ENCODE measurements at regions not wholly inside any gene's neighbourhood (a gene's known extent, or its start where the extent isn't known, plus 50 kb on each side); places are given as distances from the start of the nearest gene placed in this dataset.

DNA sequence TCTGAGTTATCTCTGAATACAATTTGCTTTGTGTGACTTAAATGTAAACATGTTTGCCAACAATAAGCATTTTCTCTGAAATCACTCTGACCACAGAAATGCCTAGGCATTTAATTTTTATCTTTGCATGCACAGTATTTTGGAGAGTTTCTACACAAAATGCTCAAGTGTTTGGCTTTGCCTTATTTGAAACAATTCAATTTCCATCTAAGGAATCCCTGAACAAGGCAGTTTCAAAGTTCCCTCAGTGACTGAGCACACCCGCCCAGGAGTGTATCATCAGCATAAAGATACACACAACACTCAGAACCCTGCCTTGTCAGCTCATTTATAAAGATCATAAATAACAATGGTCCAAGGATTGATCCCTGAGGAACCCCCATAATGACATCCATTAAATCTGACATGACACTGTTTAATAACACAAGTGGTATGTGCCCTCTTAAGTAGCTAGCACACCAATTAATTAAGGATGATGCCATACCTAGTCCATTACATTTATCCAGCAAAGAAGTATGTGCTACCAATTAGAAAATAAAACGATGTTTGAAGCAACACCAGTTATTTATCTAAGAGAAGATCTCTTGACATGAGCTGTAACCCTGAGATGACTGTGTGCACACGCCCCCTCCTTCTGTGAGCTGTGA lies 585.8 kb downstream of the ADGRL2 start:
- no peaks in the 10 kb centered on the region for H3K36me3 Mint-ChIP-seq (ENCODE audit: insufficient read depth, unreplicated experiment)
- H3K27ac Mint-ChIP-seq (ENCODE audit: unreplicated experiment), result no peak overlapping the region
- peaks cover 4% of the 10 kb centered on the region for H3K9me3 Mint-ChIP-seq (ENCODE audit: low read depth, unreplicated experiment)
- H3K27me3 Mint-ChIP-seq (ENCODE audit: unreplicated experiment), result no peaks in the 10 kb centered on the region
- no TSS peak for BruUV-seq (replicated peaks)
- intact Hi-C loops (cut with micrococcal nuclease; ENCODE audit: unreplicated experiment), result no loop called here
- no peak for DNase-seq
- CTCF ChIA-PET, result interaction anchor here (0.6 to 1.1 kb wide), 2 partner anchors 12 to 167 kb away, joined by 3 to 6 read pairs; no protein-coding TSS in a partner anchor
- no peak overlapping the region for H3K4me3 Mint-ChIP-seq (ENCODE audit: low read depth, unreplicated experiment)
- TF ChIP-seq, protein P1, sequence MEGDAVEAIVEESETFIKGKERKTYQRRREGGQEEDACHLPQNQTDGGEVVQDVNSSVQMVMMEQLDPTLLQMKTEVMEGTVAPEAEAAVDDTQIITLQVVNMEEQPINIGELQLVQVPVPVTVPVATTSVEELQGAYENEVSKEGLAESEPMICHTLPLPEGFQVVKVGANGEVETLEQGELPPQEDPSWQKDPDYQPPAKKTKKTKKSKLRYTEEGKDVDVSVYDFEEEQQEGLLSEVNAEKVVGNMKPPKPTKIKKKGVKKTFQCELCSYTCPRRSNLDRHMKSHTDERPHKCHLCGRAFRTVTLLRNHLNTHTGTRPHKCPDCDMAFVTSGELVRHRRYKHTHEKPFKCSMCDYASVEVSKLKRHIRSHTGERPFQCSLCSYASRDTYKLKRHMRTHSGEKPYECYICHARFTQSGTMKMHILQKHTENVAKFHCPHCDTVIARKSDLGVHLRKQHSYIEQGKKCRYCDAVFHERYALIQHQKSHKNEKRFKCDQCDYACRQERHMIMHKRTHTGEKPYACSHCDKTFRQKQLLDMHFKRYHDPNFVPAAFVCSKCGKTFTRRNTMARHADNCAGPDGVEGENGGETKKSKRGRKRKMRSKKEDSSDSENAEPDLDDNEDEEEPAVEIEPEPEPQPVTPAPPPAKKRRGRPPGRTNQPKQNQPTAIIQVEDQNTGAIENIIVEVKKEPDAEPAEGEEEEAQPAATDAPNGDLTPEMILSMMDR (IDR thresholded peaks at IDR 0.05; ENCODE audit: unreplicated experiment), result no peak
- H3K4me1 Mint-ChIP-seq (ENCODE audit: low read depth, unreplicated experiment), result no peaks in the 10 kb centered on the region

DNA sequence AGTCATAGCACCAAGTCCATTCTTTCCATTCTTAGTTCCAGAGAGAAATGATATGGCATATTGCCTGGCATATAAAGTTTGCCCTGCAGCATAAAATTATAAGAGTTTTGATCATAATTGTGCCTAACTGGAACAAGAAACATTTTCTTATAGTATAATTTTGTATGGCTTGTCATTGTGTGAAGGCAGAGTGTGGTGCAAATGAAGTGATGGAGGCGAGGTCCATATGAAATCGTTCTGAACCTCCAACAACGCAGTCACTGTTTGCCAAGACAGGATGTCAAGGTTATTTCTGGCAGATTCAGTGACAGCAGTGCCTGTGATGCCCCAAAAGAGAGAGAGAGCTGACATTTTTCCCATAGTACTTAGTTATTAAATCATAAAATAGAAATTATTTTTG lies 584.0 kb downstream of the ADGRL2 start:
- TF ChIP-seq, protein P1 (IDR thresholded peaks at IDR 0.05; ENCODE audit: unreplicated experiment), result no peak

DNA sequence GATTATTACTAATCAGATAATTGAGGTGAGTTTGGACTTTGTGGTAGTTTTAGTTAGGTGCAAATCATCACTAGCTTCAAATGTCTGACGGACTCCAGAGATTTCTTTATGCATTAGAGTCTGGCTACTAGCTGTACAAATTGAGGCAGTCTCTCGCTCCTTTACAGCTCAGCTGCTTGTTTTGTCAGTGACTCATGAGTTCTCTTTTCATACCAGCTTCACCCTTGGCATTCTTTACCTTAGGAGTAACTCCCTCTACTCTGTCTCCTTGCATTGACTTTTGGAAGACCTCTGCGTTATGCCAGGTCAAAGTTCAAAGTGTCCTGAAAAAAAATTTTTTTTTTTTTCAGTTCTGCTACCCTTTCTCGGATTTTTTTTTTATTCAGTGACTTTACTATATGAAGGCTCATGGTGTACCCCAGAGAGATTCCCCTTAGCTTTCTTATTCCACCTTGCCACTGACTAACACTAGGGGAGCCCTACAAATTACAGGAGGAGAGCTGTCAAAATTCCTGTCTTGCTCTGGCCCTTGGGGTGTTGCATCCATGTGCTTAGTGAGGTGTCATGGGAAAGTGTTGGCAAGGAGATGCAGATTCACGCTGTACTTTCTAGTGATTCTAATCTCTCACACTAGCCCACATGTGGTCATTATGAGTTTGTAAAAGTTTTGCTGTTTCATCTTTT lies 576.6 kb downstream of the ADGRL2 start:
- CTCF ChIA-PET, result interaction anchor here (0.6 to 0.8 kb wide), 2 partner anchors 24 to 749 kb away, joined by 3 read pairs; no protein-coding TSS in a partner anchor

More for the DNA sequence above, 584.0 kb downstream of the ADGRL2 start:
- Mint-ChIP-seq H3K9me3 (ENCODE audit: low read depth, unreplicated experiment) (peaks cover 4% of the 10 kb centered on the region), H3K27ac (ENCODE audit: unreplicated experiment) (no peak overlapping the region), H3K4me1 (ENCODE audit: low read depth, unreplicated experiment) (no peaks in the 10 kb centered on the region), H3K27me3 (ENCODE audit: unreplicated experiment) (no peaks in the 10 kb centered on the region), H3K4me3 (ENCODE audit: low read depth, unreplicated experiment) (no peak overlapping the region), H3K36me3 (ENCODE audit: insufficient read depth, unreplicated experiment) (no peaks in the 10 kb centered on the region)
- BruUV-seq (replicated peaks), result no TSS peak
- CTCF ChIA-PET, result no interaction called here
- no peak for DNase-seq
- intact Hi-C loops (cut with micrococcal nuclease; ENCODE audit: unreplicated experiment), result no loop called here

DNA sequence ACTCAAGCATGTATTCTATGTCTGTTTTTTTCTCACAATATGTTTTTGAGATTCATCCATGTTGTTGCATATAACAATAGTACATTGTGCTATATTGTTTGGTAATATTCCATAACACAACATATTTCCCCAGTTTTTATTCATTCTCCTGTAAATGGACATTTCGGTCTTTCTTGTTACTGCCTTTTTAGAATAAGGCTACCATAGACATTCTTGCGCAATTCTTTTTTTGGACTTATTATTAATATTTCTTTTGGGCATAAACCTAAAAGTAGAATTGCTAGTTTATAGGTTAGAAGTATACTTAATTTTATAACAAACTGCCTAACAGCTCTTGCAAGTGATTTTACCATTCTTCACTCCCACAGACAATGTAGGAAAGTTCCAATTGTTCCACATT lies 573.0 kb downstream of the ADGRL2 start:
- Mint-ChIP-seq H3K4me1 (ENCODE audit: low read depth, unreplicated experiment) (no peaks in the 10 kb centered on the region), H3K36me3 (ENCODE audit: insufficient read depth, unreplicated experiment) (no peaks in the 10 kb centered on the region), H3K9me3 (ENCODE audit: low read depth, unreplicated experiment) (no peaks in the 10 kb centered on the region), H3K4me3 (ENCODE audit: low read depth, unreplicated experiment) (no peak overlapping the region), H3K27ac (ENCODE audit: unreplicated experiment) (no peak overlapping the region), H3K27me3 (ENCODE audit: unreplicated experiment) (no peaks in the 10 kb centered on the region)
- CTCF ChIA-PET, result no interaction called here
- TF ChIP-seq, protein P1 (IDR thresholded peaks at IDR 0.05; ENCODE audit: unreplicated experiment), result no peak
- no TSS peak for BruUV-seq (replicated peaks)
- intact Hi-C loops (cut with micrococcal nuclease; ENCODE audit: unreplicated experiment), result no loop called here
- no peak for DNase-seq

More for the DNA sequence above, 576.6 kb downstream of the ADGRL2 start:
- DNase-seq, result no peak
- Mint-ChIP-seq H3K27me3 (ENCODE audit: unreplicated experiment) (no peaks in the 10 kb centered on the region), H3K4me3 (ENCODE audit: low read depth, unreplicated experiment) (no peak overlapping the region), H3K36me3 (ENCODE audit: insufficient read depth, unreplicated experiment) (no peaks in the 10 kb centered on the region), H3K4me1 (ENCODE audit: low read depth, unreplicated experiment) (no peaks in the 10 kb centered on the region), H3K27ac (ENCODE audit: unreplicated experiment) (no peak overlapping the region), H3K9me3 (ENCODE audit: low read depth, unreplicated experiment) (no peaks in the 10 kb centered on the region)
- intact Hi-C loops (cut with micrococcal nuclease; ENCODE audit: unreplicated experiment), result no loop called here
- BruUV-seq (replicated peaks), result no TSS peak
- TF ChIP-seq, protein P1 (IDR thresholded peaks at IDR 0.05; ENCODE audit: unreplicated experiment), result no peak
